HCT116 (cell line): ENCODE measurements at regions not wholly inside any gene's neighbourhood (a gene's known extent, or its start where the extent isn't known, plus 50 kb on each side); places are given as distances from the start of the nearest gene placed in this dataset.

Experiments
- ATAC-seq: fragments of 200-7000 bp; cut with Tn5 transposase; 2 replicates; pipeline ENCODE4 v1.9.1; 2020; ENCODE audit warnings: mild to moderate bottlenecking, moderate library complexity
- BruUV-seq: library from RNA; stranded (reverse); fragments of 400-500 nt; replicated peaks from 2 replicates; lab custom pipeline; 2021; lab: Mats Ljungman, UMichigan
- CTCF ChIA-PET: fragments of 300-600 bp; sonication (Branson Sonifier 250); formaldehyde crosslinking; loops from one replicate; lab custom pipeline; 2021; ENCODE audit warnings: antibody characterized with exemption; lab: Charles Lee
- POLR2A ChIA-PET: fragments of 300-600, 350-600 bp; sonication (Branson Sonifier 250); formaldehyde crosslinking; loops from one replicate; lab custom pipeline; 2021; ENCODE audit warnings: antibody characterized with exemption; lab: Charles Lee
- RAD21 ChIA-PET, 2 experiments: fragments of 300-600 bp; sonication (Branson Sonifier 250); formaldehyde crosslinking; loops; one replicate each; lab custom pipeline; 2023; ENCODE audit warnings: low total read pairs in 2 of 2; ENCODE audit not compliant: uncharacterized antibody in 2 of 2, unreplicated experiment in 2 of 2, low non-redundant PET in 1 of 2; lab: Charles Lee
- DNase-seq: peaks from one replicate; pipeline ENCODE4 v3.0.0-alpha.2; 2010; ENCODE audit warnings: low read depth, low spot score
- H2AFZ ChIP-seq: fragments of 200-600 bp; shearing (Covaris generic), sonication (generic); 2 replicates; pipeline ENCODE4 v1.6.1; 2017; ENCODE audit warnings: low read depth, mixed run types, mixed read lengths, antibody characterized with exemption, low read length; ENCODE audit not compliant: poor library complexity, severe bottlenecking
- H3K27ac ChIP-seq: 2 replicates; pipeline ENCODE4 v1.5.1; 2012; ENCODE audit warnings: low read depth, low read length
- H3K27me3 ChIP-seq: fragments of 200-600 bp; sonication (generic); 2 replicates; pipeline ENCODE4 v1.6.1; 2016; ENCODE audit warnings: mixed run types, low read length, mixed read lengths; ENCODE audit not compliant: insufficient read depth
- H3K36me3 ChIP-seq, 2 experiments: fragments of 200-500 bp in 1 of 2; fragments of 200-600 bp in 1 of 2; sonication (Bioruptor generic) in 1 of 2; sonication (generic) in 1 of 2; 2 replicates each; pipeline versions ENCODE4 v1.5.1 to v1.6.1; 2014 to 2016; ENCODE audit warnings: low read length in 2 of 2, inconsistent platforms in 1 of 2, mixed read lengths in 1 of 2, mixed run types in 1 of 2; ENCODE audit not compliant: insufficient read depth in 2 of 2, control insufficient read depth in 1 of 2
- H3K4me1 ChIP-seq, 2 experiments: fragments of 200-600 bp in 1 of 2; sonication (generic) in 1 of 2; 2 replicates each; pipeline versions ENCODE4 v1.5.1 to v1.6.1; 2012 to 2017; ENCODE audit warnings: low read length in 2 of 2, inconsistent platforms in 1 of 2, mild to moderate bottlenecking in 1 of 2, mixed read lengths in 1 of 2, mixed run types in 1 of 2, moderate library complexity in 1 of 2; ENCODE audit not compliant: insufficient read depth in 2 of 2, control insufficient read depth in 1 of 2
- H3K4me2 ChIP-seq: fragments of 200-600 bp; sonication (generic); 2 replicates; pipeline ENCODE4 v1.6.1; 2017; ENCODE audit warnings: mixed run types, low read length, mixed read lengths
- H3K4me3 ChIP-seq, 2 experiments: fragments of 200-600 bp in 1 of 2; sonication (generic) in 1 of 2; replicated peaks in 1 of 2; 2 replicates each; pipeline ENCODE4 v1.5.1; 2011 to 2016; ENCODE audit warnings: low read length in 2 of 2, control low read depth in 1 of 2, low read depth in 1 of 2, mild to moderate bottlenecking in 1 of 2, mixed read lengths in 1 of 2, mixed run types in 1 of 2
- H3K79me2 ChIP-seq: fragments of 200-600 bp; sonication (generic); 2 replicates; pipeline ENCODE4 v1.6.1; 2017; ENCODE audit warnings: mild to moderate bottlenecking, mixed run types, low read length, moderate library complexity, mixed read lengths; ENCODE audit not compliant: insufficient read depth
- H3K9ac ChIP-seq: fragments of 200-600 bp; sonication (generic); 2 replicates; pipeline ENCODE4 v1.6.1; 2016; ENCODE audit warnings: low read length, mixed read lengths
- H3K9me2 ChIP-seq: fragments of 200-600 bp; sonication (generic), shearing (Covaris generic); 2 replicates; pipeline ENCODE4 v1.6.1; 2017; ENCODE audit warnings: mixed run types, mild to moderate bottlenecking, moderate library complexity; ENCODE audit not compliant: insufficient read depth
- H3K9me3 ChIP-seq, 2 experiments: fragments of 200-500 bp in 1 of 2; fragments of 200-600 bp in 1 of 2; sonication (Bioruptor generic) in 1 of 2; sonication (generic) in 1 of 2; 2 replicates each; pipeline ENCODE4 v1.6.1; 2014 to 2017; ENCODE audit warnings: low read length in 2 of 2, mixed read lengths in 2 of 2, inconsistent platforms in 1 of 2, low read depth in 1 of 2, mild to moderate bottlenecking in 1 of 2, mixed run types in 1 of 2, moderate library complexity in 1 of 2; ENCODE audit not compliant: control insufficient read depth in 1 of 2, insufficient read depth in 1 of 2
- H4K20me1 ChIP-seq: fragments of 200-600 bp; sonication (generic), shearing (Covaris generic); 2 replicates; pipeline ENCODE4 v1.6.1; 2017; ENCODE audit warnings: mixed run types, mild to moderate bottlenecking, moderate library complexity; ENCODE audit not compliant: insufficient read depth
- ATF3 ChIP-seq: IDR thresholded peaks from 2 replicates; pipeline ENCODE4 v1.6.1; 2012
- CEBPB ChIP-seq: IDR thresholded peaks from 2 replicates; pipeline ENCODE4 v1.6.1; 2012; ENCODE audit warnings: low read depth
- CTCF ChIP-seq, 3 experiments: fragments of 200-600 bp in 1 of 3; sonication (generic) in 1 of 3; IDR thresholded peaks in 2 of 3; conservative IDR thresholded peaks in 1 of 3; 2 replicates each; pipeline ENCODE4 v1.5.1; 2012 to 2017; ENCODE audit warnings: low read depth in 2 of 3, low read length in 2 of 3, antibody characterized with exemption in 1 of 3, borderline replicate concordance in 1 of 3, control low read depth in 1 of 3, mild to moderate bottlenecking in 1 of 3, mixed read lengths in 1 of 3, mixed run types in 1 of 3, moderate library complexity in 1 of 3; ENCODE audit not compliant: insufficient read depth in 1 of 3
- EGR1 ChIP-seq: IDR thresholded peaks from 2 replicates; pipeline ENCODE4 v1.6.1; 2012; ENCODE audit warnings: low read depth
- ELF1 ChIP-seq: IDR thresholded peaks from 2 replicates; pipeline ENCODE4 v1.6.1; 2012; ENCODE audit warnings: low read depth, borderline replicate concordance
- EZH2 ChIP-seq: fragments of 200-600 bp; sonication (generic); IDR thresholded peaks from 2 replicates; pipeline ENCODE4 v1.6.1; 2017; ENCODE audit warnings: antibody characterized with exemption, mixed run types
- EZH2phosphoT487 ChIP-seq: fragments of 200-600 bp; IDR thresholded peaks from 2 replicates; pipeline ENCODE4 v1.6.1; 2018; ENCODE audit warnings: antibody characterized with exemption, borderline replicate concordance
- FOSL1 ChIP-seq: IDR thresholded peaks from 2 replicates; pipeline ENCODE4 v1.6.1; 2012; ENCODE audit warnings: low read depth
- JUND ChIP-seq: IDR thresholded peaks from 2 replicates; pipeline ENCODE4 v1.6.1; 2012
- MAX ChIP-seq: IDR thresholded peaks from 2 replicates; pipeline ENCODE4 v1.6.1; 2012
- POLR2A ChIP-seq: IDR thresholded peaks from 2 replicates; pipeline ENCODE4 v1.7.0; 2011; ENCODE audit warnings: borderline replicate concordance; ENCODE audit not compliant: insufficient read depth, insufficient read length; ENCODE audit errors: extremely low read depth
- POLR2AphosphoS5 ChIP-seq: IDR thresholded peaks from 2 replicates; pipeline ENCODE4 v1.6.1; 2011; ENCODE audit warnings: mild to moderate bottlenecking, low read depth, low read length, moderate library complexity
- RAD21 ChIP-seq: IDR thresholded peaks from 2 replicates; pipeline ENCODE4 v1.6.1; 2012; ENCODE audit warnings: low read depth, mild to moderate bottlenecking
- REST ChIP-seq: IDR thresholded peaks from 2 replicates; pipeline ENCODE4 v1.6.1; 2012; ENCODE audit warnings: low read depth
- SIN3A ChIP-seq: IDR thresholded peaks from 2 replicates; pipeline ENCODE4 v1.6.1; 2012; ENCODE audit warnings: low read depth
- SP1 ChIP-seq: IDR thresholded peaks from 2 replicates; pipeline ENCODE4 v1.6.1; 2012; ENCODE audit warnings: low read depth
- SRF ChIP-seq: IDR thresholded peaks from 2 replicates; pipeline ENCODE4 v1.6.1; 2012; ENCODE audit warnings: low read depth
- ZFX ChIP-seq: fragments of 450-650 bp; IDR thresholded peaks from 2 replicates; pipeline ENCODE4 v1.6.1; 2017
- ZNF274 ChIP-seq: fragments of 200-500 bp; sonication (Bioruptor generic); IDR thresholded peaks from 2 replicates; pipeline ENCODE4 v1.6.1; 2014; ENCODE audit warnings: mild to moderate bottlenecking, low read depth, low read length, inconsistent platforms
- intact Hi-C: fragments of 100-400 bp; cut with micrococcal nuclease; formaldehyde crosslinking; loops from 2 replicates; pipeline ENCODE4 v1.10.0; 2022

GRCh38 chr21:27756191-27756590 lies 789.3 kb upstream of the ADAMTS5 start:
- CTCF ChIA-PET = no interaction called here
- H3K79me2 ChIP-seq = no peaks in the 10 kb centered on the region
- no peaks in the 10 kb centered on the region for H3K36me3 ChIP-seq
- no peak overlapping the region for H3K4me3 ChIP-seq
- ATAC-seq (no peak), DNase-seq (no peak)
- H3K4me1 ChIP-seq = no peaks in the 10 kb centered on the region
- intact Hi-C loops = no loop called here
- POLR2A ChIA-PET = no interaction called here
- no peak overlapping the region for H3K27ac ChIP-seq
- no peak overlapping the region for H3K9ac ChIP-seq
- H4K20me1 ChIP-seq = no peaks in the 10 kb centered on the region
- no peak overlapping the region for H2AFZ ChIP-seq
- BruUV-seq = no TSS peak
- no peak for TF ChIP-seq SRF
- TF ChIP-seq REST = no peak
- TF ChIP-seq JUND = no peak
- no peak for TF ChIP-seq POLR2A
- no peak for TF ChIP-seq MAX
- no peak for TF ChIP-seq EZH2
- TF ChIP-seq ZFX = no peak
- TF ChIP-seq EZH2phosphoT487 = no peak
- no peak for TF ChIP-seq CEBPB
- no peak for TF ChIP-seq RAD21
- no peak for TF ChIP-seq CTCF (IDR thresholded peaks at IDR 0.05 in 2 of 3, conservative IDR thresholded peaks at IDR 0.05 in 1 of 3; ENCODE audit: borderline replicate concordance in 1 of 3, insufficient read depth in 1 of 3, low read depth in 2 of 3, low read length in 2 of 3)
- no peak for TF ChIP-seq ELF1
- TF ChIP-seq EGR1 = no peak
- TF ChIP-seq SP1 = no peak
- TF ChIP-seq FOSL1 = no peak
- no peak for TF ChIP-seq ZNF274
- TF ChIP-seq SIN3A = no peak
- TF ChIP-seq ATF3 = no peak
- TF ChIP-seq POLR2AphosphoS5 = no peak
- no peak overlapping the region for H3K4me2 ChIP-seq
- RAD21 ChIA-PET = no interaction called here
- no peaks in the 10 kb centered on the region for H3K9me2 ChIP-seq
- peaks cover 4 to 33% of the 10 kb centered on the region in 2 experiments; a peak in 2 of 4 replicates for H3K9me3 ChIP-seq
- no peaks in the 10 kb centered on the region for H3K27me3 ChIP-seq
